ENCODE measurements at regions not wholly inside any gene's neighbourhood (a gene's known extent, or its start where the extent isn't known, plus 50 kb on each side); places are given as distances from the start of the nearest gene placed in this dataset.

- TF ChIP-seq POLR2A (IDR thresholded peaks at IDR 0.05) = no peak
- TF ChIP-seq CTCF (IDR thresholded peaks at IDR 0.05) = no peak
- Histone ChIP-seq H3K9me3 (no peaks in the 10 kb centered on the region), H3K4me1 (no peaks in the 10 kb centered on the region), H3K27ac (no peak overlapping the region), H3K27me3 (no peaks in the 10 kb centered on the region), H3K36me3 (no peaks in the 10 kb centered on the region), H3K4me3 (no peak overlapping the region)
- no peak for DNase-seq
- intact Hi-C loops (cut with DNase I; ENCODE audit: low total_unique reads) = no loop called here
Observed at GRCh38 chr3:3468596-3468995, 289.1 kb upstream of the CRBN start.

GRCh38 chr3:3464131-3464530, 284.6 kb upstream of the CRBN start:
- H3K36me3 ChIP-seq = no peaks in the 10 kb centered on the region
- intact Hi-C loops (cut with DNase I; ENCODE audit: low total_unique reads) = no loop called here
- DNase-seq = no peak
- no peak overlapping the region for H3K4me3 ChIP-seq
- no peaks in the 10 kb centered on the region for H3K27me3 ChIP-seq
- no peaks in the 10 kb centered on the region for H3K4me1 ChIP-seq
- H3K27ac ChIP-seq = no peak overlapping the region
- TF ChIP-seq POLR2A (IDR thresholded peaks at IDR 0.05) = no peak
- no peak for TF ChIP-seq CTCF (IDR thresholded peaks at IDR 0.05)
- no peaks in the 10 kb centered on the region for H3K9me3 ChIP-seq

- TF ChIP-seq CTCF (IDR thresholded peaks at IDR 0.05) (no peak), POLR2A (IDR thresholded peaks at IDR 0.05) (no peak)
- Histone ChIP-seq H3K9me3 (no peaks in the 10 kb centered on the region), H3K4me3 (no peak overlapping the region), H3K36me3 (no peaks in the 10 kb centered on the region), H3K4me1 (no peaks in the 10 kb centered on the region), H3K27me3 (no peaks in the 10 kb centered on the region), H3K27ac (no peak overlapping the region)
- intact Hi-C loops (cut with DNase I; ENCODE audit: low total_unique reads) = no loop called here
- DNase-seq = no peak
Observed at GRCh38 chr3:3461317-3461716, 281.8 kb upstream of the CRBN start.

GRCh38 chr3:3448468-3448867, 269.0 kb upstream of the CRBN start:
- Histone ChIP-seq H3K4me3 (no peak overlapping the region), H3K9me3 (no peaks in the 10 kb centered on the region), H3K36me3 (no peaks in the 10 kb centered on the region), H3K27ac (no peak overlapping the region), H3K4me1 (no peaks in the 10 kb centered on the region), H3K27me3 (no peaks in the 10 kb centered on the region)
- no peak for TF ChIP-seq POLR2A (IDR thresholded peaks at IDR 0.05)
- no peak for TF ChIP-seq CTCF (IDR thresholded peaks at IDR 0.05)
- intact Hi-C loops (cut with DNase I; ENCODE audit: low total_unique reads) = no loop called here
- no peak for DNase-seq

- intact Hi-C loops (cut with DNase I; ENCODE audit: low total_unique reads) = no loop called here
- no peak for DNase-seq
- no peaks in the 10 kb centered on the region for H3K36me3 ChIP-seq
- no peak for TF ChIP-seq CTCF (IDR thresholded peaks at IDR 0.05)
- no peak for TF ChIP-seq POLR2A (IDR thresholded peaks at IDR 0.05)
- H3K27ac ChIP-seq = no peak overlapping the region
- H3K4me3 ChIP-seq = no peak overlapping the region
- no peaks in the 10 kb centered on the region for H3K4me1 ChIP-seq
- H3K9me3 ChIP-seq = no peaks in the 10 kb centered on the region
- no peaks in the 10 kb centered on the region for H3K27me3 ChIP-seq
Observed at GRCh38 chr3:3447641-3448040, 268.1 kb upstream of the CRBN start.

Measured in uterus (tissue), 3 donors.